H1 (cell line): ENCODE measurements at regions not wholly inside any gene's neighbourhood (a gene's known extent, or its start where the extent isn't known, plus 50 kb on each side); places are given as distances from the start of the nearest gene placed in this dataset.

Source experiments
- CTCF ChIP-seq, 3 experiments: IDR thresholded peaks; 1 replicate in 2 of 3; 2 replicates in 1 of 3; pipeline versions ENCODE4 v1.5.1 to v1.6.1; 2011; ENCODE audit warnings: low read length in 3 of 3, mild to moderate bottlenecking in 3 of 3, inconsistent platforms in 2 of 3, low read depth in 1 of 3, moderate library complexity in 1 of 3; ENCODE audit not compliant: insufficient read depth in 1 of 3; ENCODE audit errors: control extremely low read depth in 1 of 3
- EP300 ChIP-seq, 2 experiments: IDR thresholded peaks; 1 replicate in 1 of 2; 2 replicates in 1 of 2; pipeline ENCODE4 v1.6.1; 2011 to 2012; ENCODE audit warnings: low read depth in 2 of 2, low read length in 2 of 2, mild to moderate bottlenecking in 2 of 2, borderline replicate concordance in 1 of 2, inconsistent platforms in 1 of 2, moderate library complexity in 1 of 2
- KDM1A ChIP-seq: fragments of 200-600, 300-600 bp; sonication (generic); IDR thresholded peaks from 2 replicates; pipeline ENCODE4 v1.7.1; 2016; ENCODE audit warnings: mild to moderate bottlenecking, low read length, borderline replicate concordance
- RAD21 ChIP-seq, 2 experiments: IDR thresholded peaks in 1 of 2; conservative IDR thresholded peaks in 1 of 2; 2 replicates each; pipeline ENCODE4 v1.6.1; 2011; ENCODE audit warnings: low read depth in 2 of 2, low read length in 2 of 2, improper control_type of control experiment in 1 of 2, inconsistent platforms in 1 of 2, mild to moderate bottlenecking in 1 of 2, moderate library complexity in 1 of 2
- YY1 ChIP-seq: IDR thresholded peaks from 2 replicates; pipeline ENCODE4 v1.6.1; 2011; ENCODE audit warnings: low read depth, mild to moderate bottlenecking, low read length

GRCh38 chr1:221117548-221117951 is 238.3 kb downstream of the HLX start (continued):
- TF ChIP-seq YY1 (no peak), CTCF (IDR thresholded peaks at IDR 0.05; ENCODE audit: control extremely low read depth in 1 of 3, insufficient read depth in 1 of 3, low read depth in 1 of 3, low read length in 3 of 3) (no peak), EP300 (IDR thresholded peaks at IDR 0.05; ENCODE audit: borderline replicate concordance in 1 of 2, low read depth in 2 of 2, low read length in 2 of 2) (no peak), RAD21 (IDR thresholded peaks at IDR 0.05 in 1 of 2, conservative IDR thresholded peaks at IDR 0.05 in 1 of 2; ENCODE audit: low read depth in 2 of 2, low read length in 2 of 2) (no peak), KDM1A (no peak)
